SK-N-SH treated with all-trans-retinoic acid at 6 μM for 48 hours (cell line): ENCODE measurements at regions not wholly inside any gene's neighbourhood (a gene's known extent, or its start where the extent isn't known, plus 50 kb on each side); places are given as distances from the start of the nearest gene placed in this dataset.
A peak's percentile ranks its signal among the peaks of the same experiment; 100 is the strongest.

Source experiments
- ATAC-seq: fragments of 200-7000 bp; cut with Tn5 transposase; 3 replicates; pipeline ENCODE4 v1.9.1; 2020; ENCODE audit warnings: mild to moderate bottlenecking, moderate library complexity
- ARNTL ChIP-seq: fragments of 450-650 bp; formaldehyde crosslinking; IDR thresholded peaks from 2 replicates; pipeline ENCODE4 v1.5.0; 2020; ENCODE audit warnings: low read depth, mild to moderate bottlenecking, moderate library complexity, borderline replicate concordance
- CSDC2 ChIP-seq: fragments of 250-450 bp; sonication (Bioruptor Pico); IDR thresholded peaks from 2 replicates; pipeline ENCODE4 v1.5.0; 2020; ENCODE audit warnings: mild to moderate bottlenecking, moderate library complexity
- ESRRG ChIP-seq: fragments of 250-450 bp; sonication (Bioruptor Pico); IDR thresholded peaks from 2 replicates; pipeline ENCODE4 v1.6.1; 2021; ENCODE audit warnings: mild to moderate bottlenecking
- ISL1 ChIP-seq: fragments of 250-450 bp; sonication (Bioruptor Pico); IDR thresholded peaks from 2 replicates; pipeline ENCODE4 v2.1.2; 2022; ENCODE audit warnings: mild to moderate bottlenecking, moderate library complexity
- OSR1 ChIP-seq: fragments of 250-450 bp; sonication (Bioruptor Pico); IDR thresholded peaks from 2 replicates; pipeline ENCODE4 v1.8.0; 2022; ENCODE audit warnings: moderate library complexity, mild to moderate bottlenecking, inconsistent platforms
- PPARA ChIP-seq: fragments of 250-450 bp; sonication (Bioruptor Pico); IDR thresholded peaks from 2 replicates; pipeline ENCODE4 v1.5.0; 2020; ENCODE audit warnings: mild to moderate bottlenecking, borderline replicate concordance
- SNAI2 ChIP-seq: fragments of 250-450 bp; sonication (Bioruptor Pico); IDR thresholded peaks from 2 replicates; pipeline ENCODE4 v1.5.0; 2020; ENCODE audit warnings: mild to moderate bottlenecking, moderate library complexity
- TCF4 ChIP-seq: fragments of 250-450 bp; sonication (Bioruptor Pico); IDR thresholded peaks from 2 replicates; pipeline ENCODE4 v1.8.0; 2021; ENCODE audit warnings: mild to moderate bottlenecking, moderate library complexity, borderline replicate concordance
- TOX ChIP-seq: fragments of 250-450 bp; sonication (Bioruptor Pico); IDR thresholded peaks from 2 replicates; pipeline ENCODE4 v1.8.0; 2021; ENCODE audit warnings: mild to moderate bottlenecking, moderate library complexity, borderline replicate concordance
- ZC3H10 ChIP-seq: fragments of 250-450 bp; sonication (Bioruptor Pico); IDR thresholded peaks from 2 replicates; pipeline ENCODE4 v1.5.1; 2021; ENCODE audit warnings: mild to moderate bottlenecking, moderate library complexity
- ZFP3 ChIP-seq: fragments of 250-450 bp; sonication (Bioruptor Pico); IDR thresholded peaks from 2 replicates; pipeline ENCODE4 v1.5.0; 2020; ENCODE audit warnings: mild to moderate bottlenecking, moderate library complexity
- ZFP30 ChIP-seq: fragments of 450-650 bp; formaldehyde crosslinking; IDR thresholded peaks from 2 replicates; pipeline ENCODE4 v1.5.0; 2022; ENCODE audit warnings: mild to moderate bottlenecking, moderate library complexity
- ZNF565 ChIP-seq: fragments of 450-650 bp; formaldehyde crosslinking; conservative IDR thresholded peaks from 2 replicates; pipeline ENCODE4 v1.5.0; 2020; ENCODE audit warnings: low read depth, mild to moderate bottlenecking, moderate library complexity
- ZNF70 ChIP-seq: fragments of 450-650 bp; formaldehyde crosslinking; IDR thresholded peaks from 2 replicates; pipeline ENCODE4 v1.5.0; 2020; ENCODE audit warnings: mild to moderate bottlenecking, moderate library complexity
- ZNF8 ChIP-seq: fragments of 450-650 bp; formaldehyde crosslinking; IDR thresholded peaks from 2 replicates; pipeline ENCODE4 v1.5.0; 2020; ENCODE audit warnings: mild to moderate bottlenecking, moderate library complexity
- TF ChIP-seq, protein P1 (sequence below): fragments of 250-450 bp; sonication (Bioruptor Pico); IDR thresholded peaks from 2 replicates; pipeline ENCODE4 v1.5.0; 2020; ENCODE audit warnings: mild to moderate bottlenecking, moderate library complexity
- TF ChIP-seq, protein P2 (sequence below): fragments of 250-450 bp; sonication (Bioruptor Pico); IDR thresholded peaks from 2 replicates; pipeline ENCODE4 v1.5.1; 2021; ENCODE audit warnings: mild to moderate bottlenecking, moderate library complexity
- TF ChIP-seq, protein P3 (sequence below): fragments of 250-450 bp; sonication (Bioruptor Pico); IDR thresholded peaks from 2 replicates; pipeline ENCODE4 v1.5.1; 2020; ENCODE audit warnings: low read depth, mild to moderate bottlenecking, moderate library complexity
- TF ChIP-seq, protein P4 (sequence below): fragments of 250-450 bp; sonication (Bioruptor Pico); IDR thresholded peaks from 2 replicates; pipeline ENCODE4 v1.8.0; 2020; ENCODE audit warnings: mild to moderate bottlenecking, moderate library complexity, borderline replicate concordance

DNA sequence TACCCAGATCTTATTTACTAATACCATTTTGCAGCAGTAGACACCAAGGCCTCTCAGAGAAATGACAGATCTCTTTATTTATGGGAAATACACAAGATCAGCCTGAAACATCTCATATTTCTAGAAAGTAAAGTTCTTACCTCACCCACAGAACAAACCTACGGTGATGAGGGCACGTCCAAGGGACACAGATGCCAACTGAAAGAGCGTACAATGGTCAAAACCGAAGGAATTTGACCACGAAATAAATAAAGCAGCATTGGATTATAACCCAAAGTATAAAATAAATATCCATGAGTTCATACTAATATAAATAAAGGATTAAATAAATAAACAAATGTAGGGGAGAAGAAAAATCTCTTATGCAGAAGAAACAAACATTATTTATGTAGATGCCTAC is 747.0 kb downstream of the TNS3 start:
- TF ChIP-seq, protein P1, sequence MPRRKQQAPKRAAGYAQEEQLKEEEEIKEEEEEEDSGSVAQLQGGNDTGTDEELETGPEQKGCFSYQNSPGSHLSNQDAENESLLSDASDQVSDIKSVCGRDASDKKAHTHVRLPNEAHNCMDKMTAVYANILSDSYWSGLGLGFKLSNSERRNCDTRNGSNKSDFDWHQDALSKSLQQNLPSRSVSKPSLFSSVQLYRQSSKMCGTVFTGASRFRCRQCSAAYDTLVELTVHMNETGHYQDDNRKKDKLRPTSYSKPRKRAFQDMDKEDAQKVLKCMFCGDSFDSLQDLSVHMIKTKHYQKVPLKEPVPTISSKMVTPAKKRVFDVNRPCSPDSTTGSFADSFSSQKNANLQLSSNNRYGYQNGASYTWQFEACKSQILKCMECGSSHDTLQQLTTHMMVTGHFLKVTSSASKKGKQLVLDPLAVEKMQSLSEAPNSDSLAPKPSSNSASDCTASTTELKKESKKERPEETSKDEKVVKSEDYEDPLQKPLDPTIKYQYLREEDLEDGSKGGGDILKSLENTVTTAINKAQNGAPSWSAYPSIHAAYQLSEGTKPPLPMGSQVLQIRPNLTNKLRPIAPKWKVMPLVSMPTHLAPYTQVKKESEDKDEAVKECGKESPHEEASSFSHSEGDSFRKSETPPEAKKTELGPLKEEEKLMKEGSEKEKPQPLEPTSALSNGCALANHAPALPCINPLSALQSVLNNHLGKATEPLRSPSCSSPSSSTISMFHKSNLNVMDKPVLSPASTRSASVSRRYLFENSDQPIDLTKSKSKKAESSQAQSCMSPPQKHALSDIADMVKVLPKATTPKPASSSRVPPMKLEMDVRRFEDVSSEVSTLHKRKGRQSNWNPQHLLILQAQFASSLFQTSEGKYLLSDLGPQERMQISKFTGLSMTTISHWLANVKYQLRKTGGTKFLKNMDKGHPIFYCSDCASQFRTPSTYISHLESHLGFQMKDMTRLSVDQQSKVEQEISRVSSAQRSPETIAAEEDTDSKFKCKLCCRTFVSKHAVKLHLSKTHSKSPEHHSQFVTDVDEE = no peak
- TF ChIP-seq CSDC2 (CRISPR knock-in tag) (no peak), PPARA (CRISPR knock-in tag) (no peak), TCF4 (CRISPR knock-in tag) (no peak), ZC3H10 (CRISPR knock-in tag) (no peak), ZNF70 (CRISPR knock-in tag) (no peak), ZNF8 (no peak), OSR1 (CRISPR knock-in tag) (no peak)
- TF ChIP-seq, protein P2, sequence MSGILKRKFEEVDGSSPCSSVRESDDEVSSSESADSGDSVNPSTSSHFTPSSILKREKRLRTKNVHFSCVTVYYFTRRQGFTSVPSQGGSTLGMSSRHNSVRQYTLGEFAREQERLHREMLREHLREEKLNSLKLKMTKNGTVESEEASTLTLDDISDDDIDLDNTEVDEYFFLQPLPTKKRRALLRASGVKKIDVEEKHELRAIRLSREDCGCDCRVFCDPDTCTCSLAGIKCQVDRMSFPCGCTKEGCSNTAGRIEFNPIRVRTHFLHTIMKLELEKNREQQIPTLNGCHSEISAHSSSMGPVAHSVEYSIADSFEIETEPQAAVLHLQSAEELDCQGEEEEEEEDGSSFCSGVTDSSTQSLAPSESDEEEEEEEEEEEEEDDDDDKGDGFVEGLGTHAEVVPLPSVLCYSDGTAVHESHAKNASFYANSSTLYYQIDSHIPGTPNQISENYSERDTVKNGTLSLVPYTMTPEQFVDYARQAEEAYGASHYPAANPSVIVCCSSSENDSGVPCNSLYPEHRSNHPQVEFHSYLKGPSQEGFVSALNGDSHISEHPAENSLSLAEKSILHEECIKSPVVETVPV (CRISPR knock-in tag) = no peak
- TF ChIP-seq, protein P3, sequence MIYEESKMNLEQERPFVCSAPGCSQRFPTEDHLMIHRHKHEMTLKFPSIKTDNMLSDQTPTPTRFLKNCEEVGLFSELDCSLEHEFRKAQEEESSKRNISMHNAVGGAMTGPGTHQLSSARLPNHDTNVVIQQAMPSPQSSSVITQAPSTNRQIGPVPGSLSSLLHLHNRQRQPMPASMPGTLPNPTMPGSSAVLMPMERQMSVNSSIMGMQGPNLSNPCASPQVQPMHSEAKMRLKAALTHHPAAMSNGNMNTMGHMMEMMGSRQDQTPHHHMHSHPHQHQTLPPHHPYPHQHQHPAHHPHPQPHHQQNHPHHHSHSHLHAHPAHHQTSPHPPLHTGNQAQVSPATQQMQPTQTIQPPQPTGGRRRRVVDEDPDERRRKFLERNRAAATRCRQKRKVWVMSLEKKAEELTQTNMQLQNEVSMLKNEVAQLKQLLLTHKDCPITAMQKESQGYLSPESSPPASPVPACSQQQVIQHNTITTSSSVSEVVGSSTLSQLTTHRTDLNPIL (CRISPR knock-in tag) = no peak
- TF ChIP-seq, protein P4, sequence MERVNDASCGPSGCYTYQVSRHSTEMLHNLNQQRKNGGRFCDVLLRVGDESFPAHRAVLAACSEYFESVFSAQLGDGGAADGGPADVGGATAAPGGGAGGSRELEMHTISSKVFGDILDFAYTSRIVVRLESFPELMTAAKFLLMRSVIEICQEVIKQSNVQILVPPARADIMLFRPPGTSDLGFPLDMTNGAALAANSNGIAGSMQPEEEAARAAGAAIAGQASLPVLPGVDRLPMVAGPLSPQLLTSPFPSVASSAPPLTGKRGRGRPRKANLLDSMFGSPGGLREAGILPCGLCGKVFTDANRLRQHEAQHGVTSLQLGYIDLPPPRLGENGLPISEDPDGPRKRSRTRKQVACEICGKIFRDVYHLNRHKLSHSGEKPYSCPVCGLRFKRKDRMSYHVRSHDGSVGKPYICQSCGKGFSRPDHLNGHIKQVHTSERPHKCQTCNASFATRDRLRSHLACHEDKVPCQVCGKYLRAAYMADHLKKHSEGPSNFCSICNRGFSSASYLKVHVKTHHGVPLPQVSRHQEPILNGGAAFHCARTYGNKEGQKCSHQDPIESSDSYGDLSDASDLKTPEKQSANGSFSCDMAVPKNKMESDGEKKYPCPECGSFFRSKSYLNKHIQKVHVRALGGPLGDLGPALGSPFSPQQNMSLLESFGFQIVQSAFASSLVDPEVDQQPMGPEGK (CRISPR knock-in tag) = no peak
- TF ChIP-seq, all 23 proteins: peak for 0
- no peak for ATAC-seq

DNA sequence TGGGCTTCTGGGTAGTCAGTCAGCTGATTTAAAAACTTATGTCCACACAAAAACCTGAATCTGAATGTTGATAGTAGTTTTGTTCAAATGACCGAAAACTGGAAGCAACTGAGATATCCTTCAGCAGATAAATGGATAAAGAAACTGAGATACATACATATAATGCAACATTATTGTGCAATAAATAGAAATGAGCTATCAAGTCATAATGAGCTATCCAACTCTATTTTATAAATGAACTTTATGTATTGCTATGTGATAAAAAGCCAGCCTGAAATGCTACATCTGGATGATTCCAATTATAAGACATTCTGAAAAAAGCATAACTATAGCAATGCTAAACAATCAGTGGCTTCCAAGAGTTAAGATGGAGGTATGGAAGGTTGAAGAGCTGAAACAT is 748.7 kb downstream of the TNS3 start:
- TF ChIP-seq SNAI2 (CRISPR knock-in tag) (no peak), ZNF8 (no peak), ZNF70 (CRISPR knock-in tag) (no peak), OSR1 (CRISPR knock-in tag) (no peak), ZNF565 (CRISPR knock-in tag) (no peak), TOX (CRISPR knock-in tag) (no peak), ZC3H10 (CRISPR knock-in tag) (no peak), CSDC2 (CRISPR knock-in tag) (no peak)
- ATAC-seq = no peak

DNA sequence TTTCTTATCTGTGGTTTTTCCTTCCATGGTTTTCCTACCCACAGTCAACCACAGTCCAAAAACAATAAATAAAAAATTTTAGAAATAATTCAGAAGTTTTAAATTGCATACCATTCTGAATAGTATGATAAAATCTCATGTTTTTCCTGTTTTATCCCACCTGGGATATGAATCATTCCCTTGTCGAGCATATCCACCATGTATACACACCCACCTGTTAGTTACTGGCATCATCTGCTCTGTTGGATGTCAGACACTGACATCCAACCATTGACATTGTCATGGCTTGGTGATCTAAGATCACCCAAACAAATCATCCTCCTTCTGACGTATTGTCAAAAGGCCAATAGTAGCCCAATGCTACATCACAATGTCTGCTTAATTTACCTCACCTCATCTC is 749.8 kb downstream of the TNS3 start:
- ATAC-seq = no peak
- TF ChIP-seq ISL1 (CRISPR knock-in tag) (peak; percentile 46), OSR1 (CRISPR knock-in tag) (no peak)

DNA sequence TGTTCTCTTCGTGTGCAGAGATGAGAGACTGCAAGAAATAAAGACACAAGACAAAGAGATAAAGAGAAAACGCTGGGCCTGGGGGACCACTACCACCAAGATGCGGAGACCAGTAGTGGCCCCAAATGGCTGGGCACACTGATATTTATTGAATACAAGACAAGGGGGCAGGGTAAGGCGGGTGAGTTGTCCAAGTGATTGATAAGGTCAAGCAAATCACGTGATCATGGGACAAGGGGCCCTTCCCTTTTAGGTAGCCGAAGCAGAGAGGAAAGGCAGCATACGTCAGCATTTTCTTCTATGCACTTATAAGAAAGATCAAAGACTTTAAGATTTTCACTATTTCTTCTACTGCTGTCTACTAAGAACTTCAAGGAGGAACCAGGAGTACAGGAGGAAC is 762.1 kb downstream of the TNS3 start:
- no peak for TF ChIP-seq OSR1 (CRISPR knock-in tag)
- TF ChIP-seq CSDC2 (CRISPR knock-in tag) = no peak

DNA sequence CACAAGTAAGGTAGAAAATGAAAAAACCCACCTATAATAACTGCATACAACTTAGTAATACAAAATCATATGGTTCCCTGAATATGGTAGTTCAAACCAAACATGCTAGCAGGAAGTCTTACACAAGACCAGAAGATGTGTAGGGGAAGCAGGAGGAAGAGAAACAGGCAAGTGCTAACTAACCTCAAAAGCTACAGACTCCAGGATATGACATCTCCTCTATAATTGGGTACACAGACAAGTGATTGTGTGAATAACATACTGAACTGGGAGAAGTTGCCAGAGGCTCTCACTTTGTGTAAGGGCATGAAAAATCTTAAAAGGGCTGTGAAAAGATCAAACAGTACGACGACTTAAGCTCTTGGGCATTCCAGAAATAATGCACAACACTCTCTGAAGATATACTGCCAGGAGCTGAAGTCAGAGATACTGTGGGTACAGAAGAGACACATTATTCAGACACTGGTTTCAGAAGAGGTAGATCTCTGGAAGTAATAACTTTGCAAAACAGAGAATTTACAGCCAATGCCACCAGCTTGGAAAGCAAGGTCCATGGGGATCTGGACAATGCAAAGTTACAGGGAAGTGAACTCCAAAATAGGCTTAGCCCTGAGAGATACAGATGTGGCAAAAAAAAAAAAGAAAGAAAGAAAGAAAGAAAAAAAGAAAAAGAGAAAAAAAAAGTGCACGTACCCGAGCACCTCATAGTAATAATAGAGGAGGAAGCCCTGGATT is 767.2 kb downstream of the TNS3 start:
- ATAC-seq = no peak
- TF ChIP-seq SNAI2 (CRISPR knock-in tag) = no peak
- TF ChIP-seq, protein P1 = no peak
- no peak for TF ChIP-seq OSR1 (CRISPR knock-in tag)
- TF ChIP-seq ZNF565 (CRISPR knock-in tag) = no peak
- TF ChIP-seq ZNF70 (CRISPR knock-in tag) = no peak
- TF ChIP-seq ESRRG (CRISPR knock-in tag) = no peak
- TF ChIP-seq ARNTL (CRISPR knock-in tag) = no peak
- no peak for TF ChIP-seq ZFP30 (CRISPR knock-in tag)
- TF ChIP-seq TCF4 (CRISPR knock-in tag) = no peak
- TF ChIP-seq, protein P3 (CRISPR knock-in tag) = no peak
- no peak for TF ChIP-seq ZFP3 (CRISPR knock-in tag)

More for the DNA sequence above, 762.1 kb downstream of the TNS3 start:
- ATAC-seq = no peak
